Hepatic stellate cell (primary cell): ENCODE measurements at regions not wholly inside any gene's neighbourhood (a gene's known extent, or its start where the extent isn't known, plus 50 kb on each side); places are given as distances from the start of the nearest gene placed in this dataset.
"Not testable (repeated sequence)": the region's sequence is repeated elsewhere in the genome, so short reads cannot be mapped to it uniquely, and the experiment has no call there.

ENCODE experiments used
- DNase-seq: peaks from one replicate; pipeline ENCODE4 v3.0.0; 2011; ENCODE audit warnings: low spot score

DNA sequence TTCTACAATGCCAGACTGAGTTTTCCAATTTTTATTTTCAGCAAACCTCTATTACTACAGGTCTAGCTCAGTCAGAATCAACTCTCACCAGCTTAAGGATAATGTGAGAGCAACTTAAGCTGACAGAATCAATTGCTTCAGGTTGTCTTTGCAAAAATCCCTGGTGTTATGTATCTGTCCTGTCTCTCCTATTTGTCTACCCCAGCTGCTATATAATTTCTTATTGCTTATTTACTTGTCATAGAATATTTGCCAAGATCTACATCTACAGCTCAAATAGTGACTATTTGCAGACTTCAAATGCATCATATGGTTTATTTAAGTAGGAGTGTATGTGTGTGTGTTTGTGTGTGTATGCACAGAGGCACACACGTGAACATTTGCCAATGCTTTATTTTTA, 54.1 kb downstream of the FOXG1 start:
- no peak for DNase-seq

DNA sequence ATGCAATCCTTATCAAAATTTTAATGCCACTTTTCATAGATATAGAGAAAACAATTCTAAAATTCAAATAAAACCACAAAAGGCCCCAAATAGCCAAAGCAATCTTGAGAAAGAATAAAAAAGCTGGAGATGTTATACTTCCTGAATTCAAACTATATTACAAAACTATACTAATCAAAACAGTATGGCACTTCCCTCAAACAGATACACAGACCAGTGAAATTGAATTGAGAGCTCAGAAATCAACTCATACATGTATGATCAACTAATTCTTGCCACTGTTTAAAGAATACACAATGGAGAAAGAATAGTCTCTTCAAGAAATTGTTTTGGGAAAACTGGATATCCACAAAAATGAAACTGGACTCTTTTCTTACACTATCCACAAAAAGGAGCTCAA, 55.4 kb downstream of the FOXG1 start:
- no peak for DNase-seq

DNA sequence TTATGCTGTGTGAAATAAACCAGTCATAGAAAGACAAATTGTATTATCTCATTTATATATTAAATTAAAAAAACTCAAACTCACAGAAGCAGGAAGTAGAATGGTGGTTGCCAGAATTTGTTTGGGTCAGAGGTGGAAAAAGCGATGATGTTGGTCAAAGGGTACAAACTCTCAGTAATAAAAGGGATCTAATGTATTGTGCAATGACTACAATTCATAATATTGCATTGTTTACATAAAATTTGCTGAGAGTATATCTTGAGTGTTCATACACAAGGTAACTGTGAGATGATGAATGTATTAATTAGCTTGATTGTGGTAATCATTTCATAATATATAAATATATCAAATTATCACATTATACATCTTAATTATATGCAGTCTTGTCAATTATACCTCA, 56.7 kb downstream of the FOXG1 start:
- no peak for DNase-seq

DNA sequence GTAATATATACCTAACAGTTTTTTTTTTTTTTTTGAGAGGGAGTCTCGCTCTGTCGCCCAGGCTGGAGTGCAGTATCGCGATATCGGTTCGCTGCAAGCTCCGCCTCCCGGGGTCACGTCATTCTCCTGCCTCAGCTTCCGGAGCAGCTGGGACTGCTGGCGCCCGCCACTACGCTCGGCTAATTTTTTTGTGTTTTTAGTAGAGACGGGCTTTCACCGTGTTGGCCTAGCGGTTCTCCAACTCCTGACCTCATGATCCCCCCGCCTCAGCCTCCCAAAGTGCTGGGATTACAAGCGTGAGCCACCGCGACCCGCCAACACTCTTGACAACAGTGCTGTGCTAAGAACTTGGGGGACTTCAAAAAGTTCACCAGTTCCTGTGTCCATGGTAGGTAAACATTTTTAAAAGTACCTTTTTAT, 63.5 kb downstream of the FOXG1 start:
- DNase-seq: no peak

DNA sequence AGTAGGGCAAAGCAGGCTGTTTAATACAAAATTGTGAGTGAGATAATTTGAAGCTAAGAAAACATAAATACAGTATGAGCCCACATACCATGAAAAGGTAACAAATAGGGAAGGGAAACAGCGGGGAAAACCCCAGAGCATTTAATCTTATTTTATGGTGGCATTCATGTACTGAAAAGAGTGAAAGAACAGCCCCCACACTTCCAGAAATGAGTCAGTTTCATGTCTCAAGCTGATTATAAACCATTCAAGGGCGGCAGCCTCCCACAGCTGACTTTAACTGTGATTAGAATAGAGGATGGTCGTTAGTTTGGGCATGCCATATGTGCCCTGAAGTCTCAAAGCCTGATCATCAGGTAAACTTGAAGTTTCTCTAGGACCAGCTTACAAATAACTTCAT, 64.5 kb downstream of the FOXG1 start:
- no peak for DNase-seq

DNA sequence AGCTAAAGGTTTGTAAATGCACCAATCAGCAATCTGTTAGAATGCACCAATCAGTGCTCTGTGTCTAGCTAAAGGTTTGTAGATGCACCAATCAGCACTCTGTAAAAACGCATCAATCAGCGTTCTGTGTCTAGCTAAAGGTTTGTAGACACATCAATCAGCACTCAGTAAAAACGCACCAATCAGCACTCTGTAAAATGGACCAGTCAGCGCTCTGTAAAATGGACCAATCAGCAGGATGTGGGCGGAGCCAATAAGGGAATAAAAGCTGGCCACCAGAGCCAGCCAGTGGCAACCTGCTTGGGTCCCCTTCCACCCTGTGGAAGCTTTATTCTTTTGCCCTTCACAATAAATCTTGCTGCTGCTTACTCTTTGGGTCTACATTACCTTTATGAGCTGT, 76.0 kb downstream of the FOXG1 start:
- not testable (repeated sequence) for DNase-seq

DNA sequence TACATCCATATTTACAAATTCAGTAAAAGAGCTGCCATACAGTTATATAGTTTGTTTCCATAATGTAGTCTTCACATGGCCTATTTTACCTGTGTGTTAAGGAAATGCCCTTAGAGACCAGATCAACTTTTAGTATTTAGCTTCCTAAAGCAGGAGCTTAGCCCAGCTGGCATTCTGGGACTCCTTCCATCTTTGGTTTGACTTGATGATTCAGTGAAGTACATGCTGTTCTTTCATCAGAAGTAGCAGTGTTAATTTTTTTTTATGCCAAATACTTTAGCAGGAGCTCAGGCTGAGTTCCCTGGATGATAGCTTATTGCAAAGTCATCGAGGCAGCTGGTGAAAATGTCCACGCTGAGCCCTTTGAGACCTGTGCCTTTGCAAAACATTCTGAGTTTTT, 101.0 kb downstream of the FOXG1 start:
- no peak for DNase-seq

DNA sequence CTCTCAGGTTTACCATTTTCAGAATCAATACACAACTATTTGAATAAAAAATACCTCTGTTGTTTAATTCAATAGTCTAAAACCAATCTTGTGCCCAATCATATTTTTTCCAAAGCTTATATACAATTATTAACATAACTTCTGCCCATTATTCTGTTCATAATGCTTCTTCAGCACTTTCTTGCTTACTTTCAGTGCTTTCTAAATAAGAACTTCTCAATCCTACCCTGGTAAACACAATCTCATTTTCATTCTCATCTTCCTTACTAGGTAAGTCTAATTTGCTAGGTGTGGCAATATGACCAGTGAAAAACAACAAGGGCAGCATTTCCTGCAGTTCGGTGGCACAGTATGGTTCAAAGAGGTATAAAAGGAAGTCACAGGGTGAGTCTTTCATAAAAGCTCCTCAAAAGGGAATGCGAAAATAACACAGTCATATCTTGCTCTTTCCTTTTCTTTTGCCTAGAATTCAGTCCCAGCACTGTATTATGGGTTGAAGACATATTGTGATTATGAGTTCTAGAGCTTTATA, 103.5 kb downstream of the FOXG1 start:
- DNase-seq: no peak

DNA sequence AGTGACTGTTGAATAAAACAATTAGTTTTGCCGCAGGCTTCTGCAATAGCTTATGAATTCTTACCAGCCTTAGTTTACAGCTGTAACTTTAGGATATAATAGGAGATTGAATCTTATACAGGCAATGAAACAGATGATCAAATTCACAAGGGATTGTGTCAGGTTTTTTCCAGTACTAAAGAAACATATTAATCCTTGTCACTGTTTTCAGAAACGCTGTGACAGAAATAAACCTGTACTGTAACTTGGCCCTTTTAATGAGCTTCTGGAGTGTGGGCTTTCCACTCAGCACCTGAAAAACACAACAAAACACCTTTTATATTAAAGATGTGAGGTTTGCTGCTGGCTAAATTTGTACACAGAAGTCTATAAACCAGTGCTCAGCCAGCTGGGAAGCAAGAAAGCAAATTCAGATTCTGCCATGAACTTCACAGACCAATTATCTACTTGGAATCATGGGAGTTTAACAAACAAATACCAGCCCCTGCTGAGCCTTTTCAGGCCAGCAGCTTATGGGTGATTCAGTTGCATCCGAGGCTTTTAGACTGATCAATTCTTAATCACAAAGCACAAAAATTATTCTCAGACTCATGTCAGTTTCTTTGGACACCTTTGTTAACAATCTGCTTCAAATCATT, 109.5 kb downstream of the FOXG1 start:
- DNase-seq: no peak

DNA sequence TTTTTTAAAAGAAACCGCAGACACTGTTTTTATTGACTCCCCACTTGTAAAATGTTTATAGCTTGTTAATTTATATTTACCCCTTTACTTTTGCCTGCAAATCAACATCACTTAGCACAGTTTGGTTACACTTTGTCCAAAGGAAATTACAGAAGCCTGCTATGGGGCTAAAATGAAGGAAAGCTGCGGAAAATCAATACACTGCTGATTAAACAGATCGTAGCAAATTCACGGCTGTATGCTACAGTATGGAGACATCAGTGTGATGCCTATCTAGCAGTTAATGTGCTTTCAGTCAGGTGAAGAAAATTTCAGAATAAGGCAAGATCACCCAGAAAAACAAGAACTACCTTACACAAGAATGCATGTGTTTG, 110.0 kb downstream of the FOXG1 start:
- no peak for DNase-seq

DNA sequence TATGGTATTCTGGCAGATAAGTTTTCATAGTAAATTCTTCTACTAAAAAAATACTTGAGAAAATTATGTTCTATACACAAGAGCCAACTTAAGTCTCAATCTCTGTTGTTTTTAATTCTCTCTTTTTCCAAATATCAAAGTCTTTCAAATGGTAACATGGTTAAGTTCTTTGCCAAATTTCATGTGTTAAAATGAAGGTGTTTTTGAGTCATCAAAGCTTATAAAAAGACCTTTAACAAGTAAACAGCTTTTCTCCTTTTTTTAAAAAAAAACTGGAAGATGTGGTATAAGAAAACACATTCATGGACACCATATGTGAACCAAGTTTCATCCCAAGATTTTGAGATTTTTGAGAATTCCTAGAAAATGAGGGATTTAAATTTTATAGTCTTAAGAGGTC, 111.3 kb downstream of the FOXG1 start:
- DNase-seq: no peak

DNA sequence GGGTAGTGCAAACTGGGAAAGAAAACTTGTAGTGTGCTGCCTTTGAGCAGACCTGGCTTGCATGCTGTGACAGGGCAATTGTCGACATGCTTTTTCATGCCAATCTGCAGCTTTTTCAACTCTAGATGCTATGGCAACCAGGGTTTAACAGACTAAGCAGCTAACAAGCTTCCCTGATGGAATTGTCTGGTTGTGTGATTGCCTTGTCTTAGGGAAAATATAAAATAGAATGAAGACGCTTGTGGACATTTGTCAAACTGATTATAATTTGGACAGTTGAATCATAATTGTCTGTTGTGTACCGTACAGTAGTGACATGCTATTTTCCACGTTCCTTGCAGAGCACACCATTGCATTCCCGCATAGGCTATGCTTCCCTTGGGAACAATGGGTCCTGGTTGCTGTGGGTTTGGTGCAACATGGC, 113.0 kb downstream of the FOXG1 start:
- no peak for DNase-seq

DNA sequence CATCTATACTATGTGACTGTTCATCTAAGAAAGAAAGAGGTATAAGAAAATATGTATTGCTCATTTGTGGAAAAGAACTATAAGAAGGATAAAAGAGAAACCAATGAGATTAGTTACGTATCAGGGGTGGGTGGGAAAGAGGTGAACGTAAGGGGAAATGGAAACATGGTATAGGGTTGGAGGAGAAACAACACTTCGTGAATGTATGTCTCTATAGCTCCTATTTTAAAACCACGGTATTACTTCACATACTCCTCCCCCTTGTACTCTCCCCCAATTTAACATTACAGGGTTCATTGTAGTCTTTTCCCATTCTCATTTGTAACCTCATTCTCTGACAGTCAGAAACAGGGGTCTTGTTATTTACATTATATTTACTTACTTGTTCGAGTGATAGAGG, 120.4 kb downstream of the FOXG1 start:
- no peak for DNase-seq

DNA sequence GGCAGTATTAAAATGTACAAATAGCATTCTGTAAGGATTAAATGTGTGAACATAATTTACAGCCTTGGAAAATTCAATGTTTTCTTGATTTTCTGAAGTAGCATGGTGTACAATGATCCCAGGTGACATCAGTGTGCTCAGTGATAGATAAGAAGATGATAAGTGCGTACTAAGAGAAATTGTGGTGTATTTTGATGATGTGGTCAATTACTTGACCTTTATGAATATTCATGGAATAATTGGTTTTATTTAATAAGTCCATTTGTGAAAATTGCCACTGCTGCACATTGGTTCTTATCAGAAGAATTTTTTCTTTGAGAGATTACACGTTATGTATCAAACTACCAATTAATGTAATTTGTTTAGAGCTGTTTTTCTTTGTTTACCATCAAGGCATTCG, 128.8 kb downstream of the FOXG1 start:
- no peak for DNase-seq

DNA sequence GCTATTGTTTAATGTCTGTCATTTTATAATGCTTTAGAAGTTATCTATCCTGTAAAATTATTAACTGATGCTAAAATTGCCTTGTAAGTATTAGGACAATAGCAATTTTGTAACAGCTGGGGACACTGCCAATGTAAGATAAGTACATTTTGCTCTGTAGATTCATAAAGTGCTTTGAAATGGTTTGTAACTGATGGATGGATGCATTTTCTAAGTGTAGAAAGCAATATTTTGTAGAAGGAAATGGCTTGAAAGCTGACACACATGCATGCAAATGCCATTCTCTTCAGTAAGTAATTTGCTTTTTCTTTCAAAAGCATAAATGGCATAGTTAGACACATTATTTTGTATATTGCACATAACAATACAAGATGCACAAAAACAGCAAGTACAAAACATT, 129.8 kb downstream of the FOXG1 start:
- no peak for DNase-seq

DNA sequence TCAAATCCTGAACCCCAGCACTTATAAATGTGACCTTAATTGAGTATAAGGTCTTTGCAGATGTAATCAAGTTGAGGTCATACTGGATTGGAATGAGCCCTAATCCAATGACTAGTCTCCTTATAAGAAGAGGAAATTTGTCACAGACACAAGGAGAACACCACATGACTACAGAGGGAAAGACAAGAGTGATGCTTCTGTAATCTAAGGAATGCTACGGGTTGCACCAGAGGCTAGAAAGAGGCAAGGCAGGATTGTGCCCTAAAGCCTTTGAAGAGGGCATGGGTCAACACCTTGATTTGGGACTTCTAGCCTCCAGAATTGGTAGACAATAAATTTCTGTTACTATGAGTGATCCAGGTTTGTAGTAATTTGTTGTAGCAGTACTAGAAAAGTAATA, 135.0 kb downstream of the FOXG1 start:
- DNase-seq: no peak

DNA sequence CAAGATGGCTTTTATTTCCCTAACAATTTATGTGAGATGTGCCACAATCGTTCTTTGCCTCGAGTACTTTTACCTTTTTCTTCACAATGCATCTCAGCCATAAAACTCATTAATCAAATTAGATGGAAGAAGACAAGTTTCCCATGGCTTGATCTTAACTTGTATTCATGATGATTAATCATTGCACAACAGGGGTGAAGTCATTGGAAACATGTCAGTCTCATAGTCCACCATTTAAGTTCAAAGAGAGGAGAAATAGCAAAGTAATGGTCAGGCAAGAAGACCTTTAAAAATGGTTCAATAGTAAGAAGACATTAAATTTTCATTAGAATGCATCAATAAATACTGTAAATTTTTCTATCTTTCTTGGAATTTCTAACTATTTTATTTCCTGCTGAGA, 136.3 kb downstream of the FOXG1 start:
- DNase-seq: no peak

DNA sequence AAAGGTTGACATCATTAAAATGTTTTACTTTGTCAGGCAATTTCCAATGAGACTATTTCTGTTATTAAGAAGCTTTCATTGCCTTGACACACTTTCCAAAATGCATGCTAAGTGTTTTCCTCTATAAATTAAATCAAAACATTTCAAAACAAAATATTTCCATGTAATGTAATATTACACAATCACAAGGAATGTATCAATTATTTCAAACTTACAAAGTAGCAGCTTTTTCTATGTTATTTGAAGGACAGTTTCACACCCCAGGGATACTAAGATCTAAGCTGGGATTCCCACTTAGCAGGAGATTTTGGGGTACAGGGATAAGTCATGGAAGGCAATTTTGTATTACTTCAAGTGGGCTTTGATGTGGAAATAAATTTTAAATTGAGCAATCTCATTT, 144.9 kb downstream of the FOXG1 start:
- DNase-seq: no peak

DNA sequence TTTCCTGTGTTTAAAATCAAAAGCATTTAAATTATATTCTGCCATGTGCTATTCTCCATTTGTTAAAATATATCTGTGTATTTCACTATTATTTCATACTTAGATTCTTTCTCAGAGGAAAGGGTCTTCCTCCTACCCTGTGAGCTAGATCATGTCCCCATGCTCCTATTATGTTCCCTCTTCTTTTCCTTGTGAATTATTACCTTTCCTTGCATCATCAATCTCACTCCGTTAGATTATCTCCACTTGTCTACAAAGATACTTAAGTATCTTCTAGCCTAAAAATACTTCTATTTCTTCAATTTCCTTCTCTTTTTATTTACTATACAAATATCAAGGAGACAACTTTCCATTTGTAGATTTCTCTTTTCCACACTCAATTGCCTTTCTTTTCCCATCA, 146.5 kb downstream of the FOXG1 start:
- no peak for DNase-seq

DNA sequence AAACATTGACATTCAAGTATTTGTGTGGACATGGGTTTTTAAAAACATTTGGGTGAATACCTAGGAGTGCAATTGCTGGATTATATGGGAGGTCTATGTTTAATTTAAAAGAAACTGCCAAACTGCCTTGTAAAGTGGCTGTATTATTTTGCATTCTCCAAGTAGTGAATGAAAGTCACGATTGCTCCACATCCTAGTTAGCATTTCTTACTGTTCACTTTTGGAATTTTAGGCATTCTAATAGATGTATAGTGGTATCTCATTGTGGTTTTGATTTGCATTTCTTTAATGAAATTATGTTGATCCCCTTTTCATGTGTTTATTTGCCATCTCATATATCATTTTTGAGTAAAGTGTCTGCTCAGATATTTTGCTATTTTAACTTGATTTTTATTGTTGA, 159.5 kb downstream of the FOXG1 start:
- no peak for DNase-seq

DNA sequence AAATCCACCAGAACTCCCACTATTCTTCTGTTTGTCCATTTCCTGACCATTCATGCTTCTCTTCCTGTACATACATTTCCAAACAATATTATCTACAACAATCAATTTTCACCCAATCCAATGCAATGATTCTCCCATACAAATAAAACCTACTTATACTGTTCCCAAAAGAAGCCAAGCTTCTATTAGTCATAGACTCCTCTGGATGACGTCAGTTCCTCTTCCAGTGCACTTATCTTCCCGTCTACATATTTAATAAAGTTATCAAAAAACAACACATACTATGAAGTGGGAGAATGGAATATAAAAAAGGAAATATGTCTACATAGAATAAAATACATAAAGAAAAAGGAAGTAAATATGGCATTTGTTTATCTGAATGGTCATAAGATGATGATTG, 165.4 kb downstream of the FOXG1 start:
- no peak for DNase-seq

DNA sequence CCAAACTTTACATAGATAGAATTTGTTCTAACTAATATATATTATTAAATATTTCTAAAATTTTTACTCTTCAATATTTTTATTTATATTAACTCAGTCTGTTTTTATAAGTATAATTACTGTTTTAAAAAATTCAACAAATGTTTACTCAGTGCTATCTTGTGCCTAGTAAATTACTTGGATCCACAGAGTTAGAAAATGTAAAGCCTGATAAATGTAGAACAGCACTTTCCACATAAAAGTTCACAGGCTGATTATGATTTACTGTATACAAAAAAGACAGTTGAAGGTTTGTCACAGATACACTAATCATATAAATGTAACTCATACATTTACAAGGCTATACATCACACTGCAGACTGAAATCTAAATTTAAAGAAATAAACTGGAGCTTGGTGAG, 170.0 kb downstream of the FOXG1 start:
- no peak for DNase-seq

DNA sequence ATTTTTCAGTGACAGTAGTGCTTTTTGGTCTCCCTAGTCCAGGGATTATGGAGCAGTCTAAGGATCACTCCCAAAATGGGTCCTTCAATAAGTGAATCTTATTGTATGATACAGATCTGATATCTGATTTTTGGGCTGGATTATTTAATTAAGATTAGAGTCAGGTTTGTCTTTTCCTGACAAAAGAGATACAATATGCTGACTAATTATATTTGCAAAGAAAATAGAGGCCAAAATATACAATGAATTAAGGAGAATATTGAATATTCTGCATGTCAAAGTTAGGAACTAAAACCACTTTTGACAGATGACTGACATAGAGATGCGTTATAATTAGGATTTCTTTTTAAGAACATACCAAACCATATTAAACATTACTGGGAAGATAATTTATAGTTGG, 175.2 kb downstream of the FOXG1 start:
- no peak for DNase-seq

DNA sequence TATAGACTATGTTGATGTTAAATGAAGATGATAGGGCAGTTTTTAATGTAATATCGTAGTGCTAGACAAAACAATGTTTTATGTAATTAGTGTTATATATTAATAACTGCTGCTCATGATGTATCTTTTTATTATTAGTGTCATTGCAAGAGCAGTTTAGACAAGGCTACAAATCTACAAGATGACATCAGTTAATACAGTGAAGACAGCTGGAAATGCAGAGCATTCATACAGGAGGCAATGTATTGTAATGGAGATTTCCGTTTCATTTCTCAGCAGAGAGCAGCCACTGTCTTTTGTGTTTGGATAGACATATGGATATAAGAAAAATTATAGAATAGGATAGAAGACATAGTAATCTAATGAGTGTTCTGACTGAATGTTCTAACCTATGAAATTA, 178.0 kb downstream of the FOXG1 start:
- no peak for DNase-seq

DNA sequence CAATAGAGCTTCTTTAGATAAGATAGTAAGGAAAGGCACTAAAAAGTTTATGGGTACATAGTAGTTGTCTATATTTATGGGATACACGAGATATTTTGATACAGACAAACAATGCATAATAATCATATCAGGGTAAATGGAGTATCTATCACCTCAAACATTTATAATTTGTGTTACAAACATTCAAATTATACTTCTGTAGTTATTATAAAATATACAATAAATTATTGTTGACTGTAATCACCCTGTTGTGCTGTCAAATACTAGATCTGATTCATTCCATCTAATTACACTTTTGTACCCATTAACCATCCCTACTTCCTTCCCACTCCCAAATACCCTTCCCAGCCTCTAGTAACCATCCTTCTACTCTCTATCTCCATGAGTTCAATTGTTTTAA, 179.7 kb downstream of the FOXG1 start:
- DNase-seq: no peak
